HG03520 (cell line): ENCODE measurements at regions not wholly inside any gene's neighbourhood (a gene's known extent, or its start where the extent isn't known, plus 50 kb on each side); places are given as distances from the start of the nearest gene placed in this dataset.

ENCODE experiments used
- ATAC-seq: cut with Tn5 transposase; IDR thresholded peaks from one replicate; pipeline ENCODE4 v1.9.1; 2021; ENCODE audit warnings: mild to moderate bottlenecking, moderate library complexity; ENCODE audit not compliant: unreplicated experiment

DNA sequence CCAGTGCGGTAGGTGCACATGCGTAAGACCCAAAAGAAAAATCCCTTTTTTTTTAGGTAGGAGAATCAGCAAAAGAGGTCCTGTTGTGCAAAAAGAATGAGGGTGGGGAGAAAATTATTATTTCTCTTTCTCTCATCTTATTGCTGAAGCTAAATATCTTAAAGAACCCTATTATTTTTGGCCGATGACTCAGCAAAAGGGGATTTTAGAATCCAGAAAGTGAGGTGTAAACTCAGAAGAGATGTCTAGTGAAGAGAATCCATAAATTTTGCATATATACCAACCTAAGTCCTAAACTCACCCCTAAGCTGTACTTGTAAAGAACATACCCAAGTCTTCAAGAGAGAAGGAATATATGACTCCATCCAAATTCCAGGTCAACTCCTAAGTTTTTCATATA is 386.3 kb upstream of the ZNF717 start:
- ATAC-seq: no peak

DNA sequence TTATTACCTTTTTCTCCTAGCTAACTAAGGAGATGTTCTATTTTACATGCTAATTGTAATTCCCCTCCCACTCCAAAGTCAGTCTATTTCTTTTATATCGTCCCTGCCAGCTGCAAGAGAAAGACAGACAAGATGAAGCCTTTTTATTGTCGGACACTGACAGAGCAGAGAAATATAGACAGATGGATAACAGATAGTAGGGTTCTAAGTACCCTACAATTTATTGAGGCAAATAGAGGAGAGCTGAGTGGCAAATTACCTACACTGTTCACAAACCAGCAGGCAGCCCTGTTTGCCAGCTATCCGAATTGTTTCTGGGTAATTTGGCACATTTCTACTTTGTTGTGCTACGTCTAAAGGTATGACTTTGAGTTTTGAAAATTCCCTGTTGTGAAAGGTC is 392.3 kb upstream of the ZNF717 start:
- ATAC-seq: no peak

- no peak for ATAC-seq
Measured at GRCh38 chr3:76178412-76178811, 393.1 kb upstream of the ZNF717 start.

DNA sequence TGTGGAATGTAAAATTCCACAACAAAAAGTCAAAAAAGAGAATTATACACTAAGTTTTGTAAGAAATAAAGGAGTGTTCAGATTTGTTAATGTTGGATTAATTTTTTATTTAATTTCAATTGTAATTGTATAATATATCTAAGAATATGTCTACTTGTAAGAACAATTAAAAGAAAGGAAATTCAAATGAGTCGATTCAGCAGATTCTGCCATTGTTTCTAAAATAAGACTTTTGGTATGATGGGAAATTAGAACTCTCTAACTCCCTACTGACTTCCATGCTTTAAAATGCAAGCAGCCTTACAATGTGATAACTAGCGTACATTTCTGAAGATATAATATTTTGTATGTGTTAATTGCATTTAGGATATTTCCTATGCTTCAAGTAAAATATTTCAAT is 395.9 kb upstream of the ZNF717 start:
- ATAC-seq: no peak

DNA sequence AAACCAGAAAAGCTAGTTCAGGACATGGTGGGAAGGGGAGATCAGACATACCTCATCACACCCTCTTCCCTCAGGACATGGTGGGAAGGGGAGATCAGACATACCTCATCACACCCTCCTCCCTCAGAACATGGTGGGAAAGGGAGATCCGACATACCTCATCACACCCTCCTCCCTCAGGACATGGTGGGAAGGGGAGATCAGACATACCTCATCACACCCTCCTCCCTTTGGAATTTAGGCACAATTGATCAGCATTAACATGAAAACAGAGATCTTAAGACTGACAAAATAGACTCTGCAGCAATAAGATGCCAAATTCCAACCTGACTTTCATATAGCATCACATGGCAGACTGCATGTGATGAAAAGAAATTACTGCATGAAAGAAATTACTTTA is 412.7 kb upstream of the ZNF717 start:
- ATAC-seq: no peak

DNA sequence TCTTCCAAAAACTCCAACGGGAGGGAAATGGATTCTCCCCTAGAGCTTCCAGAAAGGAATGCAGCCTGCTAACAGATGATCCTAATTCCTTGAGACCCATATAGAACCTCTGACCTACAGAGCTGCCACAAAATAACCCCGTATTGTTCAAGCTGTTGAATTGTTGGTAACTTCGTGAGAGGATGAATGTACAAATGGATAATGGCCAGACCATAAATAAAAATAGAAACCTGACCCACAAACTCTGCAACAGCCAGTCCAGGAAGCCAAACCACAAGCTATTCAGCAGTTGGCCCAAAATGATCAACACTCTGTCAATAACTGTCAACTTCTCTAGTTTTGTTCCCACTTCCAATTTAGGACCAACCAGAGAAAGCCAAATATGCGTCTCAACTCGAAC is 414.0 kb upstream of the ZNF717 start:
- no peak for ATAC-seq

- ATAC-seq: no peak
Measured at GRCh38 chr3:76203578-76203977, 418.2 kb upstream of the ZNF717 start.

GRCh38 chr3:76206346-76206745 is 421.0 kb upstream of the ZNF717 start:
- no peak for ATAC-seq

- no peak for ATAC-seq
Measured at GRCh38 chr3:76212679-76213078, 427.3 kb upstream of the ZNF717 start.

DNA sequence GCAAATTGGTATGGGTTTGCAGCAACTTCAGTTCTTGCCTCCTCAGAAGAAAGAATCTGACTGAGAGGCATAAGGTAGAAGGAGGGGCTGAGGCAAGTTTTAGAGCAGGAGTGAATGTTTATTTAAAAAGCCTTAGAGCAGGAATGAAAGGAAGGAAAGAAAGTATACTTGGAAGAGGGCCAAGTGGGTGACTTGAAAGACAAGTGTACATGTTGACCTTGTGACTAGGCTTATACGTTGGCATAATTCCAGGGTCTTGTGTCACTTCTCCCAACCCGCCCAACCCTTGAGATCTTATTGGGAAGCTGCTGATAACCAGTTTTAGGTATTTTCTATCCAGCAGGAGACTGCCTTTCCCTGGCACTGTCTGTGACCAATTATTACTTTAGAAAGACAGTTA is 436.9 kb upstream of the ZNF717 start:
- ATAC-seq: no peak

- ATAC-seq: no peak
Measured at GRCh38 chr3:76231258-76231657, 445.9 kb upstream of the ZNF717 start.

DNA sequence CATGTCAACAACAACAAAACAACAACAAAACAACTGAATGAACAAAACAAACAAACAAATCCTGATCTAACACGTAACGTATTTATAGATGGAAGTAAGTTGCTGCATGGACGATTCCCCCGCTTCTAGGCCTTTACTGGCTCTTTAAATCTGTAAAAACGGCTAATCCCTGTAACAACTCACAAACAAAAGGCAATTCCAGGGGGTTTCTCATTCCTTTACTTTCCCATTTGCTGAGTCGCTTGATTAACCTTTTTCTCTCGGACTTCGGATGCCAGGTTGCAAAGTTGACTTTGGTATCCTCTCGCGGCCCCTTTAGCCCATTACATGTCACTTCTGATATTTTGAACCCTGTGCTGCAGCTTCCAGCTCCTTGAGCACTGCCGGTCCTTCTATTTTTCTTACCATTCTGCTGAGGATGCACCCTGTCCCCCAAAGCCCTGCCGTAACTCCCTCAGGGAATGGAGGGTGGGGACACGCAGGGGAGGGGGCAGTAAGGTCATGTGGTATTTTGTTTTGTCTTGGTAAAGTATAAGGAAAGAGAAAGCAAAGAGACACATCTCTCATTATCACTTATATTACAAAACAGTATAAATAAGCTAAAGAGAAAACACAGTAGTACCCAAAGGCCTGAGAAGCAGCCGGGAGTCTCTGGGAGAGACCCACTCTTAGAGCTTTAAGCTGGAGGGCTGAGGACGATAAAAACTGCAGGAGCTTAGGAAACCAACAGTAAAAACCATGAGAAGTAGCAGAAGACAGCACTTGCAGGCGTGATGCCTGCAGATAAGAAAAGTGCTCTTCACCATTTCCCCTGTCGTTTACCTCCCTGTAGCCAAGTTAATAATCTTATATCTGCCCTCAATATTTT is 457.8 kb upstream of the ZNF717 start:
- ATAC-seq: no peak

- no peak for ATAC-seq
Measured at GRCh38 chr3:76245073-76245472, 459.7 kb upstream of the ZNF717 start.

- no peak for ATAC-seq
Measured at GRCh38 chr3:76245622-76246021, 460.3 kb upstream of the ZNF717 start.

- no peak for ATAC-seq
Measured at GRCh38 chr3:76264496-76264895, 479.1 kb upstream of the ZNF717 start.

DNA sequence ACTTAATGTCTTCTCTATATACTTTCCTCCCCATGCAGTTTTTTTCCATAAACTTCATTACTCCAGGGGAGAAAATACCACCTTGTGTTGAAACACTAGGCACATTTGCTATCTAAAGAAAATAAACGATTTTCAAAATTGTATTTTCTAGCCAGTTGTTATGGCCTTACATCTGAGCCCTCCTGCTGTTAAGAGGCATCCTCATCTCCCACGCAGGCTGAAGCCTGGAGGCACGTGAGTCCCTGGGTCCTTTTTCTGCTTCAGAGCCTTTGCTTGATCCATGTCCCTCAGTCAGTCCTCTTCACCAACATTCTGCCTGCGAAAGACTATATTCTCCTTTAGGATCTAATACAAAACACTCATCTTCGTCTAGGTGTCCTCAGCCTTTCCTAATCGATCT is 479.6 kb upstream of the ZNF717 start:
- ATAC-seq: no peak

- no peak for ATAC-seq
Measured at GRCh38 chr3:76266511-76266910, 481.2 kb upstream of the ZNF717 start.

- no peak for ATAC-seq
Measured at GRCh38 chr3:76267851-76268380, 482.6 kb upstream of the ZNF717 start.

DNA sequence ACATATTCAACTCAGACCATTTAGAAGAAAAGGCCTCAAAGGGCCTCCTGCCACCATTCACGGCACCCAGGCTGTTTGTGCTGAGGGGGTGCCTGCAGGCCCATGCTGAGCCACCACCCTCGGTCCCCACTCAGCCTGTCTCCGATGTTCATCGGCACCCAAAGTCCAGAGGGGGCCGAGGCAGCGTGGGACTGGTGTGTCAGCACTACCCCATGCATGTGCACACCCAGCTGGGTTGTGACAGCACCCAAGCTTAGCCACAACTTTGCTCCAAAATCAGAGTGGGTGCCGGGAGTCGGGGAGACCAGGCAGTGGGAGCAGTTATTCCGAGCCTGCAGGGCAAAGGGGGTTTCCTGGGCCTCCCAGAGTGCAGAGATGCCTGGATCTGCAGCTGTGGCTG is 508.5 kb upstream of the ZNF717 start:
- no peak for ATAC-seq

- no peak for ATAC-seq
Measured at GRCh38 chr3:76300746-76301145, 515.4 kb upstream of the ZNF717 start.

DNA sequence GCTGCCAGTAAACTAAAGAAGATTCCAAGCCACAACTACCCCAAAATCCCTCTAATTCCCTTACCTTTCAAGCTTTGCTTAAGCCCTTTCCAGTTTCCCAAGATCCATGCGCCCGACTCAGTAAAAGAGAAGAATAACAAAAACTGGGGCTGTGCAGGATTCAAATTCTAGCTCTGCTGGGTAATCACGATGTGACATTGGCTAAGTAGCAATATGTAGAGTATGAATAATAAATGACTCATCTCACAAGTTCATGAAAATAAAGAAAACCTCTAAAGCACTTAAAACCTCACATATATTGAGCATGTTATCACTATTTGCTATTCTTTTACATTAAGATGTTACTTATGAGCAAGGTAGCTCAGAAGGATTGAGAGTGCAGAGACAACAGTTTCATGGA is 522.2 kb upstream of the ZNF717 start:
- no peak for ATAC-seq

DNA sequence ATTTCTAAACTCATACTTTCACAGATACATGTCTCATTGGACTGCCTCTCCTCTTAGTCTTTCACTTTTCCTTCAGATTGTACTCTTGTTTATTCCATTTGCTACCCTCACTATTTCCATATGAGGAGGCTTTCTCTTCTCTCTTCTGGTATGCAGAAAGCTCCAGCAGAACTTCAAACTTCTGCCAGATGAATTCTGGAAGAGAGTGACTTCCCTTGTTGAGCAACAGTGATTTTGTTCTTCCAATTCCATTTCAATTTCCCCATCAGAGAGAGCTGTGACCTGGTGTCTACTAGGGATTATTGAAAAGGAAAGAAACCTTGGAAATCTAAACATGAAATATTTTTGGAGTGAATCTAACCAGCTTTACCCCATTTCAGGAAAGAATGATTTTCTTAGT is 523.2 kb upstream of the ZNF717 start:
- no peak for ATAC-seq

- ATAC-seq: no peak
Measured at GRCh38 chr3:76310089-76310488, 524.7 kb upstream of the ZNF717 start.
